Endothelial cell (in vitro differentiated cells): ENCODE measurements at regions not wholly inside any gene's neighbourhood (a gene's known extent, or its start where the extent isn't known, plus 50 kb on each side); places are given as distances from the start of the nearest gene placed in this dataset.

Experiments used
- DNase-seq: peaks from one replicate; pipeline ENCODE4 v3.0.0; 2021; ENCODE audit warnings: low spot score
- H3K27ac Mint-ChIP-seq: one replicate; pipeline ENCODE4 v1.8.0; 2021; ENCODE audit warnings: mixed read lengths, inconsistent platforms; ENCODE audit not compliant: unreplicated experiment
- H3K27me3 Mint-ChIP-seq: one replicate; pipeline ENCODE4 v1.8.0; 2021; ENCODE audit warnings: mild to moderate bottlenecking, moderate library complexity, mixed read lengths, inconsistent platforms; ENCODE audit not compliant: unreplicated experiment
- H3K36me3 Mint-ChIP-seq: one replicate; pipeline ENCODE4 v1.8.0; 2021; ENCODE audit warnings: mild to moderate bottlenecking, low read depth, mixed read lengths, inconsistent platforms; ENCODE audit not compliant: unreplicated experiment
- H3K4me1 Mint-ChIP-seq: one replicate; pipeline ENCODE4 v1.8.0; 2021; ENCODE audit warnings: mild to moderate bottlenecking, mixed read lengths, inconsistent platforms; ENCODE audit not compliant: unreplicated experiment
- H3K4me3 Mint-ChIP-seq: one replicate; pipeline ENCODE4 v1.8.0; 2021; ENCODE audit warnings: mild to moderate bottlenecking, mixed read lengths, inconsistent platforms; ENCODE audit not compliant: unreplicated experiment
- H3K9me3 Mint-ChIP-seq: one replicate; pipeline ENCODE4 v1.8.0; 2021; ENCODE audit warnings: mixed read lengths, inconsistent platforms; ENCODE audit not compliant: unreplicated experiment
- TF ChIP-seq, protein P1 (sequence below): fragments of 200-600 bp; sonication (generic); IDR thresholded peaks from one replicate; pipeline ENCODE4 v1.5.0; 2021; ENCODE audit warnings: antibody characterized with exemption; ENCODE audit not compliant: unreplicated experiment

DNA sequence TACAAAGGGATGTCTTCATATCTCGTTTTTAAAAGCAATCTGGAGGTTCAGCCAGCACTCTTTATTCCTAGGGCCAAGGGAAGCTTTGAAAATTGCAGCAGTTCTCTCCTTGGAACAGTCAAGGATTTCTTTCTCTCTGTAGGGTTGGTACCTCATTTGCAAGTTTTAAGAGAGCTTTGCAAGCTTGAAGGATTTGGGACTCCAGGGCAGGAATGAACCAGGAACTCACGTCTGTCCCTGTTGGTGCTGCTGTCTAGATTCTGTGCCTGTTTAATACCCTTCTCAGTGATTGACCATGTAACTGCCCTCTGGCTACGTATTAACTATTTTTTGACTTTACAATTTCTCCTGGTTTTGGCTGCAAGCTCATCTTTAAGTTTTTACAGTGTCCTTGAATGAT is 262.5 kb upstream of the ST6GAL2 start:
- H3K27ac Mint-ChIP-seq, result no peak overlapping the region
- DNase-seq, result no peak
- no peaks in the 10 kb centered on the region for H3K9me3 Mint-ChIP-seq
- H3K4me3 Mint-ChIP-seq, result no peak overlapping the region
- TF ChIP-seq, protein P1, sequence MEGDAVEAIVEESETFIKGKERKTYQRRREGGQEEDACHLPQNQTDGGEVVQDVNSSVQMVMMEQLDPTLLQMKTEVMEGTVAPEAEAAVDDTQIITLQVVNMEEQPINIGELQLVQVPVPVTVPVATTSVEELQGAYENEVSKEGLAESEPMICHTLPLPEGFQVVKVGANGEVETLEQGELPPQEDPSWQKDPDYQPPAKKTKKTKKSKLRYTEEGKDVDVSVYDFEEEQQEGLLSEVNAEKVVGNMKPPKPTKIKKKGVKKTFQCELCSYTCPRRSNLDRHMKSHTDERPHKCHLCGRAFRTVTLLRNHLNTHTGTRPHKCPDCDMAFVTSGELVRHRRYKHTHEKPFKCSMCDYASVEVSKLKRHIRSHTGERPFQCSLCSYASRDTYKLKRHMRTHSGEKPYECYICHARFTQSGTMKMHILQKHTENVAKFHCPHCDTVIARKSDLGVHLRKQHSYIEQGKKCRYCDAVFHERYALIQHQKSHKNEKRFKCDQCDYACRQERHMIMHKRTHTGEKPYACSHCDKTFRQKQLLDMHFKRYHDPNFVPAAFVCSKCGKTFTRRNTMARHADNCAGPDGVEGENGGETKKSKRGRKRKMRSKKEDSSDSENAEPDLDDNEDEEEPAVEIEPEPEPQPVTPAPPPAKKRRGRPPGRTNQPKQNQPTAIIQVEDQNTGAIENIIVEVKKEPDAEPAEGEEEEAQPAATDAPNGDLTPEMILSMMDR, result no peak
- H3K27me3 Mint-ChIP-seq, result no peaks in the 10 kb centered on the region
- no peaks in the 10 kb centered on the region for H3K4me1 Mint-ChIP-seq
- no peaks in the 10 kb centered on the region for H3K36me3 Mint-ChIP-seq

DNA sequence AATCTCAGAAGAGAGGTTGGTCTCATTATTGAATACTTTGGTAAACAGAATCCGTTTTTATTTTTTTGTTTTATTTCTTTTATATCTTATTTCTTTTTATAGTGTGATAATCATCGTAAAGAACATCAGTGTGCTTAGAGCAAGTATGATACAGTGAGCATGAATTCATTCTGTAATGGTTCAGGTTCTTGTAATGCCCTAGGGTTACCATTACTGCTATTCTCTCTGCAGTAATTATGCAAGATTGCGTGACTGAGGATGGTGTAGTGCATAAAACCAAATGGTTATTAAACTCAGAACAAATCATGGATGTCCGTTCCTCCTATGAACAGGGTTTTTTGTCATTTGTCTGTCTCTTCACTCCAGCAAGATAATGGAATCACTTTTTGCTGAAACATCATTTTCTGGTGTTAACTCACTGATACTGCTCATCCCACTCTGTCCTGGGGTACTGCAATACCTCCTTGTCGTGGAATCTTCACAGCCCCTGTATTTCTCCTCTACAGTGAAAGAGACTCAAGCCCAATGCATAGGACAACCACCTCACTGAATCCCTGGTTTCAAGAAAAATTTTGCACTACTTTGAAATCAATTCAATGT is 274.8 kb upstream of the ST6GAL2 start:
- Mint-ChIP-seq H3K4me1 (peaks cover 26% of the 10 kb centered on the region), H3K27me3 (no peaks in the 10 kb centered on the region), H3K9me3 (peaks cover 7% of the 10 kb centered on the region), H3K27ac (no peak overlapping the region), H3K4me3 (no peak overlapping the region), H3K36me3 (no peaks in the 10 kb centered on the region)
- TF ChIP-seq, protein P1, result no peak
- no peak for DNase-seq

DNA sequence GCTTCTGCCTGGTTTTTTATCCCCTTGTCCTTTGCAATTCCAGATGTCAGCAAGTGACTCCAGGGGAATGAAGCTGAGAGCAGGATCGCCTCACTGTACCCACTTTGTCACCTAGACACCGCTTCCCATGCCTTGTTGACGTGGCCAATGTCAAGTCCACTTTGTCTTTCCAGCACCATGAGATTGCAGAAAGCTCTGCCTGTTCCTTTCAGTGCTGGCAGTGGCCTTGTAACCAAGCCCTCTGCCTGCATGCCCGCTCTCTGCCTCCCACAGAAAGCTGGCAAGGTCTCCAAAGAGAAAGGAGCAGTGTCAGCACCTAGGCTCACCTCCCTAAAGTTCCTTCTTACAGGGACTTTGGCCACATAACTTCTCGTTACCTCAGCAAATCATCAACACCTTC is 282.2 kb upstream of the ST6GAL2 start:
- no peak overlapping the region for H3K4me3 Mint-ChIP-seq
- no peak for DNase-seq
- H3K36me3 Mint-ChIP-seq, result no peaks in the 10 kb centered on the region
- H3K27me3 Mint-ChIP-seq, result peaks cover 2% of the 10 kb centered on the region
- H3K9me3 Mint-ChIP-seq, result no peaks in the 10 kb centered on the region
- no peak overlapping the region for H3K27ac Mint-ChIP-seq
- TF ChIP-seq, protein P1, result no peak
- H3K4me1 Mint-ChIP-seq, result peaks cover 8% of the 10 kb centered on the region

DNA sequence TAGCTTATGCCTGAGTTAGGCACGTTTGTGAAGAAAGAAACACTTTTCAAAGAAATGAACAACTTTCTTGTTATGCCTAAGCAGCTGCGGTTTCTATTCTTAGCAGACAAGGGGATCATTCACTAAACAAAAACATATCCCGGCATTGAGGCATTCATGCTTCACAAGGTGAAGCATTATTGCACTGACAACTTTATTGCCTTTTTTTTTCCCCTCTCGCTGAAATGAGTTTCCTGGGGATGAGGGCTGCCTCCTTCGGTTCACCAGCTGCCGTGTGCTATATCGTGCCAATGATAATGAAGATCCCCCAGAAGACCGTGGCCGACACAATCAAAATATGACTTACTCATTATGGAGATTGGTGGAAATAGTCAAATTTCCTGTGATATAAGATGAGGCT is 288.2 kb upstream of the ST6GAL2 start:
- Mint-ChIP-seq H3K4me1 (peaks cover 2% of the 10 kb centered on the region), H3K9me3 (no peaks in the 10 kb centered on the region), H3K27ac (no peak overlapping the region), H3K36me3 (no peaks in the 10 kb centered on the region), H3K4me3 (no peak overlapping the region), H3K27me3 (no peaks in the 10 kb centered on the region)
- TF ChIP-seq, protein P1, result no peak
- DNase-seq, result no peak

DNA sequence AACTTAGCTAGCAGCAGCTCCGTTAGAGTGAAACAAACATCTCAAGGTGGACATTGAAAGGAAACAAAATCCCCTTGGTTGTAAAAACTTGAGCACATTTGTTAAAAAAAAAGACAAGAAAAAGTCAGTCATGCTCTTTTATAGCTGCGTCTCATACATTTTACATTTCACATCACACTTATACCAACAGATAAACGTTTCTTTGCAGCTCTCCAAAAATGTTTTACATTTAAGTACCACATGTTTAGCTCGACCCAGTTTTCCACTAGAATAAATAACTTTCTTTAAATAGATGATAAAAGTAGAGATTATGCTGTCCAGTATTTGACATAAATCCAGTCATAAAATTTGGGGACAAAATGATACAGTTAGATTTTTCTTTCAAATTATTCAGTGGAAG is 297.0 kb upstream of the ST6GAL2 start:
- Mint-ChIP-seq H3K4me3 (no peak overlapping the region), H3K4me1 (no peaks in the 10 kb centered on the region), H3K9me3 (no peaks in the 10 kb centered on the region), H3K36me3 (peaks cover 3% of the 10 kb centered on the region), H3K27me3 (peaks cover 3% of the 10 kb centered on the region), H3K27ac (no peak overlapping the region)
- DNase-seq, result no peak
- TF ChIP-seq, protein P1, result no peak
